Skeletal muscle cell (primary cell): ENCODE measurements at regions not wholly inside any gene's neighbourhood (a gene's known extent, or its start where the extent isn't known, plus 50 kb on each side); places are given as distances from the start of the nearest gene placed in this dataset.

Experiments
- DNase-seq: peaks from one replicate; pipeline ENCODE4 v3.0.0-alpha.2; 2010; ENCODE audit warnings: low read depth
- H3K4me3 ChIP-seq: 2 replicates; pipeline ENCODE4 v1.5.1; 2011; ENCODE audit warnings: low read depth, mild to moderate bottlenecking, control low read depth, low read length, moderate library complexity

- no peak for DNase-seq
- no peak overlapping the region for H3K4me3 ChIP-seq
Measured at GRCh38 chr4:187016101-187016500, 292.4 kb upstream of the FAT1 start.

- no peak for DNase-seq
- H3K4me3 ChIP-seq: no peak overlapping the region
Measured at GRCh38 chr4:187017147-187017546, 293.5 kb upstream of the FAT1 start.

GRCh38 chr4:187019896-187020295 lies 296.2 kb upstream of the FAT1 start:
- no peak overlapping the region for H3K4me3 ChIP-seq
- no peak for DNase-seq

- no peak for DNase-seq
- no peak overlapping the region for H3K4me3 ChIP-seq
Measured at GRCh38 chr4:187020676-187021075, 297.0 kb upstream of the FAT1 start.

GRCh38 chr4:187021436-187022205 lies 298.0 kb upstream of the FAT1 start:
- no peak for DNase-seq

GRCh38 chr4:187027272-187027671 lies 303.6 kb upstream of the FAT1 start:
- no peak overlapping the region for H3K4me3 ChIP-seq
- peak; percentile 7 for DNase-seq

More at GRCh38 chr4:187021436-187022205, 298.0 kb upstream of the FAT1 start:
- H3K4me3 ChIP-seq: no peak overlapping the region

- H3K4me3 ChIP-seq: no peak overlapping the region
- no peak for DNase-seq
Measured at GRCh38 chr4:187042251-187042650, 318.6 kb upstream of the FAT1 start.

- no peak overlapping the region for H3K4me3 ChIP-seq
- no peak for DNase-seq
Measured at GRCh38 chr4:187046471-187046870, 322.8 kb upstream of the FAT1 start.

GRCh38 chr4:187059021-187059420 lies 335.4 kb upstream of the FAT1 start:
- DNase-seq: no peak
- H3K4me3 ChIP-seq: no peak overlapping the region

GRCh38 chr4:187059895-187060294 lies 336.2 kb upstream of the FAT1 start:
- no peak for DNase-seq

GRCh38 chr4:187060551-187060950 lies 336.9 kb upstream of the FAT1 start:
- no peak overlapping the region for H3K4me3 ChIP-seq
- no peak for DNase-seq

More at GRCh38 chr4:187059895-187060294, 336.2 kb upstream of the FAT1 start:
- no peak overlapping the region for H3K4me3 ChIP-seq

- DNase-seq: no peak
Measured at GRCh38 chr4:187063251-187063650, 339.6 kb upstream of the FAT1 start.

GRCh38 chr4:187064033-187064432 lies 340.4 kb upstream of the FAT1 start:
- no peak for DNase-seq
- no peak overlapping the region for H3K4me3 ChIP-seq

More at GRCh38 chr4:187063251-187063650, 339.6 kb upstream of the FAT1 start:
- H3K4me3 ChIP-seq: no peak overlapping the region

- DNase-seq: no peak
- no peak overlapping the region for H3K4me3 ChIP-seq
Measured at GRCh38 chr4:187065396-187065795, 341.7 kb upstream of the FAT1 start.

- DNase-seq: no peak
- H3K4me3 ChIP-seq: no peak overlapping the region
Measured at GRCh38 chr4:187065806-187066205, 342.1 kb upstream of the FAT1 start.

GRCh38 chr4:187069398-187069797 lies 345.7 kb upstream of the FAT1 start:
- no peak for DNase-seq
- H3K4me3 ChIP-seq: no peak overlapping the region

- DNase-seq: no peak
- H3K4me3 ChIP-seq: no peak overlapping the region
Measured at GRCh38 chr4:187070158-187070557, 346.5 kb upstream of the FAT1 start.

GRCh38 chr4:187070740-187071139 lies 347.1 kb upstream of the FAT1 start:
- no peak overlapping the region for H3K4me3 ChIP-seq
- no peak for DNase-seq

- no peak overlapping the region for H3K4me3 ChIP-seq
- peak; percentile 25 for DNase-seq
Measured at GRCh38 chr4:187071946-187072600, 348.4 kb upstream of the FAT1 start.

GRCh38 chr4:187073820-187074219 lies 350.2 kb upstream of the FAT1 start:
- no peak for DNase-seq
- no peak overlapping the region for H3K4me3 ChIP-seq

- H3K4me3 ChIP-seq: no peak overlapping the region
Measured at GRCh38 chr4:187075514-187075913, 351.9 kb upstream of the FAT1 start.

More at GRCh38 chr4:187075514-187075913, 351.9 kb upstream of the FAT1 start:
- no peak for DNase-seq
